Fibroblast of lung (primary cell): ENCODE measurements at regions not wholly inside any gene's neighbourhood (a gene's known extent, or its start where the extent isn't known, plus 50 kb on each side); places are given as distances from the start of the nearest gene placed in this dataset.

Experiments used
- DNase-seq, 2 donors: peaks; one replicate each; pipeline versions ENCODE4 v3.0.0 to v3.0.0-alpha.2; 2010; ENCODE audit warnings: low read depth in 2 of 2
- H2AFZ ChIP-seq: 2 replicates; pipeline ENCODE4 v1.5.1; 2012; ENCODE audit warnings: low read length, control low read depth, inconsistent platforms
- H3K27ac ChIP-seq: 2 replicates; pipeline ENCODE4 v1.5.1; 2011; ENCODE audit warnings: low read length, control low read depth; ENCODE audit not compliant: insufficient read depth
- H3K27me3 ChIP-seq: 2 replicates; pipeline ENCODE4 v1.5.1; 2011; ENCODE audit warnings: mild to moderate bottlenecking, low read length; ENCODE audit not compliant: control insufficient read depth, insufficient read depth
- H3K36me3 ChIP-seq: 2 replicates; pipeline ENCODE4 v1.5.1; 2011; ENCODE audit warnings: low read length; ENCODE audit not compliant: control insufficient read depth, insufficient read depth
- H3K4me1 ChIP-seq: 2 replicates; pipeline ENCODE4 v1.5.1; 2011; ENCODE audit warnings: low read length; ENCODE audit not compliant: control insufficient read depth, insufficient read depth; ENCODE audit errors: extremely low read depth
- H3K4me2 ChIP-seq: 2 replicates; pipeline ENCODE4 v1.5.1; 2011; ENCODE audit warnings: low read length, control low read depth; ENCODE audit not compliant: insufficient read depth; ENCODE audit errors: extremely low read depth
- H3K4me3 ChIP-seq, 4 experiments: fragments of 200-600 bp in 1 of 4; sonication (generic) in 1 of 4; replicated peaks in 1 of 4; 2 replicates each; pipeline ENCODE4 v1.5.1; 2011 to 2016; ENCODE audit warnings: low read length in 4 of 4, low read depth in 3 of 4, mild to moderate bottlenecking in 3 of 4, control low read depth in 2 of 4, inconsistent platforms in 1 of 4, mixed read lengths in 1 of 4; ENCODE audit not compliant: insufficient read depth in 1 of 4; ENCODE audit errors: control extremely low read depth in 1 of 4
- H3K79me2 ChIP-seq: 2 replicates; pipeline ENCODE4 v1.5.1; 2012; ENCODE audit warnings: mild to moderate bottlenecking, low read length, inconsistent platforms; ENCODE audit not compliant: control insufficient read depth, insufficient read depth
- H3K9ac ChIP-seq: 2 replicates; pipeline ENCODE4 v1.5.1; 2011; ENCODE audit warnings: mild to moderate bottlenecking, low read length, control low read depth; ENCODE audit not compliant: insufficient read depth
- H3K9me3 ChIP-seq: 2 replicates; pipeline ENCODE4 v1.5.1; 2012; ENCODE audit warnings: low read depth, low read length; ENCODE audit not compliant: control insufficient read depth, insufficient read depth
- H4K20me1 ChIP-seq: 2 replicates; pipeline ENCODE4 v1.5.1; 2011; ENCODE audit warnings: low read length; ENCODE audit not compliant: control insufficient read depth, insufficient read depth; ENCODE audit errors: extremely low read depth
- CTCF ChIP-seq, 2 donors: IDR thresholded peaks in 1 of 2; conservative IDR thresholded peaks in 1 of 2; 1 replicate in 1 of 2; 2 replicates in 1 of 2; pipeline ENCODE4 v1.5.1; 2011 to 2012; ENCODE audit warnings: low read length in 2 of 2, control low read depth in 1 of 2, inconsistent platforms in 1 of 2, low read depth in 1 of 2, mild to moderate bottlenecking in 1 of 2
- EZH2 ChIP-seq: IDR thresholded peaks from 2 replicates; pipeline ENCODE4 v1.5.1; 2012; ENCODE audit warnings: low read length, control low read depth, mild to moderate bottlenecking; ENCODE audit errors: missing control alignments

GRCh38 chr18:40075616-40076015, 1879.4 kb upstream of the PIK3C3 start:
- no peaks in the 10 kb centered on the region for H4K20me1 ChIP-seq
- H3K79me2 ChIP-seq, result no peaks in the 10 kb centered on the region
- no peak for TF ChIP-seq CTCF (conservative IDR thresholded peaks at IDR 0.05 in 1 of 2, IDR thresholded peaks at IDR 0.05 in 1 of 2; ENCODE audit: low read depth in 1 of 2, low read length in 2 of 2)
- no peak for TF ChIP-seq EZH2
- no peak overlapping the region for H3K4me3 ChIP-seq
- no peak overlapping the region for H2AFZ ChIP-seq
- H3K27me3 ChIP-seq, result no peaks in the 10 kb centered on the region
- no peak overlapping the region for H3K4me2 ChIP-seq
- DNase-seq, result no peak
- no peak overlapping the region for H3K9ac ChIP-seq
- no peak overlapping the region for H3K27ac ChIP-seq
- H3K9me3 ChIP-seq, result no peaks in the 10 kb centered on the region
- H3K36me3 ChIP-seq, result no peaks in the 10 kb centered on the region
- H3K4me1 ChIP-seq, result no peaks in the 10 kb centered on the region

DNA sequence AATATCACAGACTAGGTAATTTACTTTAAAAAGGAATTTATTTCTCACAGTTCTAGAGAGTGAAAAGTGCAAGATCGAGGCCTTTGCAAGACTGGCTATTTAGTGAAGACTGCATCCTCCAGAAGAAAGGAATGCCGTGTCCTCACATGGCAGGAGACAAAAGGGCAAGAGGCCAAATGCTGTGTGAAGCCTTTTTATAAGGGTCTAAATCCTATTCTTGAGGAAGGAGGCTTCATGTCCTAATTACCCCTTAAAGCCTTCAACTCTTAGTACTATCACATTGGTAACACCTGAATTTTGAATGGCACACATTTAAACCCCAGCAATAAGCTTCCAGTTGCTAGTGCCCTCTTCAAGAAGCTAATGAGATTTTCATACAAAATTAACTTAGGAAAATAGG, 1882.3 kb upstream of the PIK3C3 start:
- no peaks in the 10 kb centered on the region for H3K4me1 ChIP-seq
- no peak overlapping the region for H3K4me2 ChIP-seq
- H3K4me3 ChIP-seq, result no peak overlapping the region
- no peaks in the 10 kb centered on the region for H3K27me3 ChIP-seq
- H3K36me3 ChIP-seq, result no peaks in the 10 kb centered on the region
- no peak overlapping the region for H2AFZ ChIP-seq
- DNase-seq, result no peak
- H4K20me1 ChIP-seq, result no peaks in the 10 kb centered on the region
- no peak overlapping the region for H3K9ac ChIP-seq
- no peak for TF ChIP-seq EZH2
- TF ChIP-seq CTCF (conservative IDR thresholded peaks at IDR 0.05 in 1 of 2, IDR thresholded peaks at IDR 0.05 in 1 of 2; ENCODE audit: low read depth in 1 of 2, low read length in 2 of 2), result no peak
- H3K79me2 ChIP-seq, result no peaks in the 10 kb centered on the region
- no peak overlapping the region for H3K27ac ChIP-seq
- no peaks in the 10 kb centered on the region for H3K9me3 ChIP-seq

GRCh38 chr18:40066368-40066767, 1888.7 kb upstream of the PIK3C3 start:
- Histone ChIP-seq H3K4me1 (no peaks in the 10 kb centered on the region), H3K27ac (no peak overlapping the region), H3K9ac (no peak overlapping the region), H3K79me2 (no peaks in the 10 kb centered on the region), H3K4me2 (no peak overlapping the region), H4K20me1 (no peaks in the 10 kb centered on the region), H3K27me3 (no peaks in the 10 kb centered on the region), H3K36me3 (no peaks in the 10 kb centered on the region), H2AFZ (no peak overlapping the region), H3K4me3 (no peak overlapping the region), H3K9me3 (no peaks in the 10 kb centered on the region)
- TF ChIP-seq CTCF (conservative IDR thresholded peaks at IDR 0.05 in 1 of 2, IDR thresholded peaks at IDR 0.05 in 1 of 2; ENCODE audit: low read depth in 1 of 2, low read length in 2 of 2), result no peak
- no peak for TF ChIP-seq EZH2
- DNase-seq, result no peak
